Stimulated activated CD4-positive, alpha-beta T cell treated with anti-CD3 and anti-CD28 coated beads, Interleukin-15, amount 100 ng/mL, for 1 hour (primary cell): ENCODE measurements at regions not wholly inside any gene's neighbourhood (a gene's known extent, or its start where the extent isn't known, plus 50 kb on each side); places are given as distances from the start of the nearest gene placed in this dataset.
"Not testable (repeated sequence)": the region's sequence is repeated elsewhere in the genome, so short reads cannot be mapped to it uniquely, and the experiment has no call there.

Experiments used
- DNase-seq, 2 donors: peaks; one replicate each; pipeline ENCODE4 v3.0.0-alpha.2; 2020; ENCODE audit warnings: low read depth in 1 of 2, low spot score in 1 of 2

DNA sequence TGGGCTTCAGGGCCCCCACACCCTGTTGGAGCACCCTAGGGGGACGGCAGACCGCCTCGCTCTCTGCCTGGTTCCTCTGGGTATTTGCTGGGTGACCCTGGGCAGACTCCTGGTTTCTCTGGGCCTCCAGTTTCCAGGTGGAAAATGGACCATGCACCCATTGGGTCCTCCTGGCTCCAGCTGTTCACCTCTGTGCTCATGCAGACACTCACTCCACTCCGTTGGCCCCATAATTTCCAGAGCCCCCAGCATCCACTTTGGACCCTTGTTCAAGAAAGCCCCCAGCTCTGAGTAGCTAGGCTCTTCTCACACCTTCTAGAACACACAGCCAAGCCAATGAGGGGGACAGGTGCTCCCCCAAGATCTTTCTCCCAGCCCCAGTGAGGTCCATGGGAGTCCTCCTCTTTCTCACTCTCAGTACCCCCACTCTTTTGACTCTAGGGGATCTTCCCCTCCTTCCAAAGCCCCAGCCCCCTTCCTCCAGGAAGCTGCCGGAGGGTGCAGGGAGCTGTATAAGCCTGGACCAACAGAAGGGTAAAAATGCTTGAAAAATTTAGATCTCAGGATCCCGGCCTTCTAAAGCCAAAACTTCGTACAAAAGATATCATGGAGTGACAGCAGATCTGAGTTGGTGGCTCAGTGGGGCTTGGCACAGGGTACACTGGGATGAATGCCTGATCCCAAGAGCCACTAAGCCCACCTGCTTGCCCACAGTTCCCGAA lies 174.8 kb upstream of the RTL1 start:
- DNase-seq, result no peak

- DNase-seq, result no peak
Observed at GRCh38 chr14:101078892-101079221, 175.3 kb upstream of the RTL1 start.

DNA sequence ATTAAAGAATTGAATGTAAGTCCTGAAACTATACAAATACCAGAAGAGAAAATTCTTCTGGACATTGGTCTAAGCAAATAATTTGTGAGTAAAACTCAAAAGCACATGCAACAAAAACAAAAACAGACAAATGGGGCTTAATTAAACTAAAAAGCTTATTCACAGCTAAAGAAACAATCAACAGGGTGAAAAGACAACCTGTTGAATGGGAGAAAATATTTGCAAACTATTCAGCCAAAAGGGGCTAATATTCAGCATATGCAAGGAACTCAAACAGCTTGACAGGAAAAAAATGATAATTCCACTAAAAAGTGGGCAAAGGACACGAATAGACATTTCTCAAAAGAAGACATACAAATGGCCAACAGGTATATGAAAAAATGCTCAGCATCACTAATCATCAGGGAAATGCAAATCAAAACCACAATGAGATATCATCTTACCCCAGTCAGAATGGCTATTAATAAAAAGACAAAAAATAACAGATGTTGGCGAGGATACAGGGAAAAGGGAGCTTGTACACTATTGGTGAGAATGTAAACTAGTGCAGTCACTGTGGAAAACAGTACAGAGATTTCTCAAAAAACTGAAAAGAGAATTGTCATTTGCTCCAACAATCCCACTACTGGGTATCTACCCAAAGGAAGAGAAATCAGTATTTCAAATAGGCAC lies 177.5 kb upstream of the RTL1 start:
- no peak for DNase-seq

DNA sequence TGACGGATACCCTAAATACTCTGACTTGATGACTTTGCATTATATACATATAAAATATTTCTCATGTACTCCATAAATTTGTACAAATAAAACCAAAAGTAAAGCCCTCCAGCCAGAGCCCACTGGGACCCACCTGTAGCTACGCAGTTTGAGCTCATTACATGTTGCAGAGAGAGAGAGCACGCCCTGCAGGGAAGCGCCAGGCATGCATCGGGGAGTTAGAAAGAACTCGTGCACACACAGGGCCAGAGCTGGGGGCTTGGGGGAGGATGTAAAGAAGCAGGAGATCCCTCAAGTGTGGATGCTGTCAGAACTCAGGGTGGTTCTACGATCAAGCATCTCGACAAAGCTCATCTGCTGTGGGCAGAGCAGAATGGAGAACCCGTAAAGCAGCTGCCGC lies 178.5 kb upstream of the RTL1 start:
- no peak for DNase-seq

GRCh38 chr14:101082436-101083384 lies 179.2 kb upstream of the RTL1 start:
- DNase-seq, result no peak

- DNase-seq, result no peak
Observed at GRCh38 chr14:101083564-101084435, 180.3 kb upstream of the RTL1 start.

DNA sequence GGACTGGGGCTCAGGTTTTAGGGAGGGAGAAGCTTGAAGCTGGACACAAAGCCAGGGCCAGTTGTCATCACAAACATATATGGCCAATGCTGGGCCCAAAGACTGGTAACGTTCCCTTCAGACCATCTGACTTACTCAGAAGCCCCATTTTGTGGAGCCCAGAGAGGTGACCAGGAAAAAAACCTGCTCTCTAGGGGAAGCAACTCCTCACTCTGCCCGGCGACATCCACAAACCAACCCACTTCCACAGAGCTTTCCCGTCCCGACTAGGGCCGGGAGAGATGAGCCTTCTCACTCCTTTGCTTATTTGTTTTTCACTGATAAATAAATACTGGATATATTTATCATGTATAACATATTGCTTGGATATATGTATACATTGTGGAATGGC lies 180.9 kb upstream of the RTL1 start:
- no peak for DNase-seq

GRCh38 chr14:101086926-101087325 lies 183.4 kb upstream of the RTL1 start:
- no peak for DNase-seq

- DNase-seq, result no peak
Observed at GRCh38 chr14:101087614-101088394, 184.3 kb upstream of the RTL1 start.

DNA sequence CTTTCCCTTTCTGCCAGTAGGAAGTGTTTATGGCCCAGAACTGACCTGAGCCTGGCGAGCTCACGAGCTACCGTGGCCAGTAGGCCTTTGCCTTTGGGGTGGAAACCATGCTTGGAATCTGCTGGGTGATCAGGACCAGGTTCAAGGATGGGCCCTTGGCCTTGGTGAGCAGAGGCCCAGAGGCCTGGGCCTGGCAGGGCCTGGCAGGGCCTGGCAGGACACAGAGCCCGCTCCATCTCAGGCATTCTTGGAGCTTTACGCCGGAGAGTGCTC lies 184.8 kb upstream of the RTL1 start:
- DNase-seq, result no peak

DNA sequence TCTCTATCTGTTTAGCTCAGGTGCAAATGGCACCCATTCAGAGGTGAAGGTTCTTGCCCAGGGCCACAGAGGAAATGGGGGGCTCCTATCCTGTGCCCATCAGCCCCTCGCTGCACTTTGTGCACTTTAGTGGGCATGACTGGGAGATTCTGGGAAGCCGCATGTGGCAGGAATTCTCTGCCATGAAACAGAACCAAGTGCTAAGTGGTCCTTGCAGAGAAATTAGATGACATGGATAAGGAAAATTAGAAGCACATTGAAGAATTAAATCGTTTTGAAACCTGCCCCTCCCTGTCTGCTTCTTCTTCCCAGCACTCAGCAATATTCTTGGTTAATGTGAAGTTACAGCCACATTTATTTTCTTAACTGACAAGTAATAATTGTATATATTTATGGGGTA lies 185.2 kb upstream of the RTL1 start:
- no peak for DNase-seq

DNA sequence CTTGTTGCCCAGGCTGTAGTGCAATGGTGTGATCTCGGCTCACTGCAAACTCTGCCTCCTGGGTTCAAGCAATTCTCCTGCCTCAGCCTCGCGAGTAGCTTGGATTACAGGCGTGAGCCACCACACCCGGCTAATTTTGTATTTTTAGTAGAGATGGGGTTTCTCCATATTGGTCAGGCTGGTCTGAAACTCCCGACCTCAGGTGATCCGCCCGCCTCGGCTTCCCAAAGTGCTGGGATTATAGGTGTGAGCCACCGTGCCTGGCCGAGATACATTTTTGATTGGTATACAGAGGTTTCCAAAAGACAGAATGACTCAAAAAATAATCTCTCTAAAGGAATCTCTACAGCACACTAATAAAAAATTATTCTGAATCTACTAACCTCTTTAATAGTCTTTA lies 187.0 kb upstream of the RTL1 start:
- not testable (repeated sequence) for DNase-seq

GRCh38 chr14:101090976-101091375 lies 187.5 kb upstream of the RTL1 start:
- DNase-seq, result no peak

DNA sequence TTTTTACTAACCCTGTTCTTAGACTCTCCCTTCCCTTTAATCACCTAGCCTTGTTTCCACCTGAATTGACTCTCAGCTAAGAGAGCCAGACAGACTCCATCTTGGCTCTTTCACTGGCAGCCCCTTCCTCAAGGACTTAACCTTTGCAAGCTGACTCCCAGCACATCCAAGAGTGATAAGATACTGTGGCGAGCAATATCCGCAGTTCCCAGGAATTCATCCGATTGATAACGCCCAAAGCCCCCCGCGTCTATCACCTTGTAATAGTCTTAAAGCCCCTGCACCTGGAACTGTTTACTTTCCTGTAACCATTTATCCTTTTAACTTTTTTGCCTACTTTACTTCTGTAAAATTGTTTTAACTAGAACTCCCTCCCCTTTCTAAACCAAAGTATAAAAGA lies 191.4 kb upstream of the RTL1 start:
- DNase-seq, result not testable (repeated sequence)

GRCh38 chr14:101096551-101096950 lies 193.0 kb upstream of the RTL1 start:
- no peak for DNase-seq

- no peak for DNase-seq
Observed at GRCh38 chr14:101097109-101097793, 193.7 kb upstream of the RTL1 start.

GRCh38 chr14:101098177-101098576 lies 194.7 kb upstream of the RTL1 start:
- DNase-seq, result no peak

DNA sequence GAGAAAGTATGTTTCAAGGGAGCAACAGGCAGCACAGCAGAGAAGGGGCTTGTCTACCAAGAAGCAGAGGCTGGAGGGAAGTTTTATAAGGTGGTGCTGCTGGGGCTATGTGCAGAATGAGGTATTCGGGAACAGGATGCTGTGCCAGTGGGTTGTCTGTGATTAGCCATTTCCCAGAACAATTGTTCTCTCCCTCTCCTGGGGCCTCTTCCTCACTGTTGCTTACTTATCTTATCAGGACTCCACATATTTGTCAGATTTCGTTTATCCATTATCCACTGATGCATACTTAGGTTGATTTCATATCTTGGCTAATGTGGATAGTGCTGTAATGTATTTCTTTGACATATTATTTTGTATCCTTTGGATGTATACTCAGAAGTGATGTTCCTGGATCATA lies 195.1 kb upstream of the RTL1 start:
- no peak for DNase-seq

DNA sequence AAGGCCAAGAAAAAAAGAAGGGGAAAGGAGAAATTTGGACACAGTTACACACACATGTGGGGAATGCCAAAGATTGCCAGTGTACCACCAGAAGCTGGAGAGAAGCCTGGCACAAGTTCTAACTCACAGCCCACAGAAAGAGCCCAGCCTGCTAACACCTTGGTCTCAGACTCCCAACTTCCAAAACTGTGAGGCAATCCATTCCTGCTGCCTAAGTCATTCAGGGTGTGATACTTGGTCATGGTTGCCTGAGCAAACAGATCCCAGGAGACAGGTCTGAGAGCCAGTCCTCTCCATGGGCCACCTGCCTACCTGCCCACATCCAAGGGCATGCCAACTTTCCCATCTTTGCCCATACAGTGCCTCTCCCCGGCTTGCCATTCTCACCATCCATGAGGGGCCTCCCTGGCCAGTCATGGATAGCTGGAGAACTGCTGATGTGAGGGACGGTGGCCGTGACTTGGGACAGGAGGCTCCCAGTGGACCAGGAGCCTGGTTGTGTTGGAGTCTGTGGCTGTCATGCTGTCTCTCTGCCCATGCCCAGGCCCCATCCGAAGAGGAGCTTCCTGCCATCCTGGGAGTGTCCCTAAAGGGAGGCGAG lies 198.0 kb upstream of the RTL1 start:
- DNase-seq, result no peak

GRCh38 chr14:101102875-101103274 lies 199.4 kb upstream of the RTL1 start:
- no peak for DNase-seq
